ENCODE measurements at regions not wholly inside any gene's neighbourhood (a gene's known extent, or its start where the extent isn't known, plus 50 kb on each side); places are given as distances from the start of the nearest gene placed in this dataset.

- TF ChIP-seq CTCF (conservative IDR thresholded peaks at IDR 0.05) (no peak), ZFX (IDR thresholded peaks at IDR 0.05) (no peak)
These were observed 449.9 kb upstream of the MEX3C start for GRCh38 chr18:51647346-51647745.

All from C4-2B (cell line).